ENCODE measurements at regions not wholly inside any gene's neighbourhood (a gene's known extent, or its start where the extent isn't known, plus 50 kb on each side); places are given as distances from the start of the nearest gene placed in this dataset.

- TF ChIP-seq ARNTL (CRISPR knock-in tag; IDR thresholded peaks at IDR 0.05; ENCODE audit: borderline replicate concordance, low read depth) (no peak), PPARA (CRISPR knock-in tag; IDR thresholded peaks at IDR 0.05; ENCODE audit: borderline replicate concordance) (no peak), CSDC2 (CRISPR knock-in tag; IDR thresholded peaks at IDR 0.05) (no peak), GLIS3 (CRISPR knock-in tag; IDR thresholded peaks at IDR 0.05) (no peak), ZFP3 (CRISPR knock-in tag; IDR thresholded peaks at IDR 0.05) (no peak), ESRRG (CRISPR knock-in tag; IDR thresholded peaks at IDR 0.05) (no peak), ZNF8 (CRISPR knock-in tag; IDR thresholded peaks at IDR 0.05) (no peak), ZFP30 (CRISPR knock-in tag; IDR thresholded peaks at IDR 0.05) (no peak), PATZ1 (CRISPR knock-in tag; IDR thresholded peaks at IDR 0.05; ENCODE audit: borderline replicate concordance) (no peak), TCF4 (CRISPR knock-in tag; IDR thresholded peaks at IDR 0.05; ENCODE audit: borderline replicate concordance) (no peak)
These were observed 601.4 kb upstream of the BTBD3 start for GRCh38 chr20:11316244-11316643.
